B cell (primary cell): ENCODE measurements at regions not wholly inside any gene's neighbourhood (a gene's known extent, or its start where the extent isn't known, plus 50 kb on each side); places are given as distances from the start of the nearest gene placed in this dataset.

Source experiments
- ATAC-seq: fragments of 200-7000 bp; cut with Tn5 transposase; one replicate; pipeline ENCODE4 v1.10.0; 2021; ENCODE audit warnings: low read depth, mild to moderate bottlenecking, moderate number of reproducible peaks, moderate library complexity
- CTCF ChIA-PET: fragments of 350-600 bp; sonication (Branson Sonifier 250); formaldehyde crosslinking; loops from one replicate; lab custom pipeline; 2021; ENCODE audit warnings: antibody characterized with exemption, inconsistent platforms; lab: Charles Lee
- POLR2A ChIA-PET: fragments of 350-600 bp; sonication (Branson Sonifier 250); formaldehyde crosslinking; loops from one replicate; lab custom pipeline; 2021; ENCODE audit warnings: antibody characterized with exemption; lab: Charles Lee
- DNase-seq: peaks from one replicate; pipeline ENCODE4 v3.0.0; 2013
- H2AFZ ChIP-seq: 2 replicates; pipeline ENCODE4 v1.6.1; 2012; ENCODE audit warnings: mild to moderate bottlenecking, low read depth, low read length; ENCODE audit not compliant: insufficient read depth, poor library complexity, severe bottlenecking
- H3K27ac ChIP-seq, 2 donors: 1 replicate in 1 of 2; 2 replicates in 1 of 2; pipeline ENCODE4 v1.5.1; 2012 to 2013; ENCODE audit warnings: low read length in 2 of 2, mild to moderate bottlenecking in 2 of 2, moderate library complexity in 1 of 2
- H3K27me3 ChIP-seq, 4 experiments: fragments of 200-600 bp in 1 of 4; sonication (generic) in 1 of 4; replicated peaks in 1 of 4; 1 replicate in 2 of 4; 2 replicates in 2 of 4; pipeline versions ENCODE4 v1.6.1 to v1.7.0; 2013 to 2016; ENCODE audit warnings: low read length in 3 of 4, mild to moderate bottlenecking in 2 of 4, mixed read lengths in 1 of 4, moderate library complexity in 1 of 4; ENCODE audit not compliant: insufficient read depth in 4 of 4, control insufficient read depth in 3 of 4; ENCODE audit errors: control extremely low read depth in 1 of 4
- H3K36me3 ChIP-seq, 2 experiments: replicated peaks in 1 of 2; 1 replicate in 1 of 2; 2 replicates in 1 of 2; pipeline versions ENCODE4 v1.6.1 to v1.7.1; 2013; ENCODE audit warnings: low read length in 1 of 2; ENCODE audit not compliant: insufficient read depth in 2 of 2, control insufficient read depth in 1 of 2; ENCODE audit errors: control extremely low read depth in 1 of 2, extremely low read depth in 1 of 2
- H3K4me1 ChIP-seq, 2 donors: fragments of 200-600 bp in 1 of 2; sonication (generic) in 1 of 2; 1 replicate in 1 of 2; 2 replicates in 1 of 2; pipeline versions ENCODE4 v1.5.1 to v1.6.1; 2013 to 2017; ENCODE audit warnings: low read length in 2 of 2; ENCODE audit not compliant: control insufficient read depth in 2 of 2, insufficient read depth in 2 of 2
- H3K4me2 ChIP-seq: replicated peaks from 2 replicates; pipeline ENCODE3; 2012; ENCODE audit warnings: mild to moderate bottlenecking, low read depth, low read length; ENCODE audit not compliant: poor library complexity, severe bottlenecking
- H3K4me3 ChIP-seq, 5 experiments: fragments of 200-600 bp in 1 of 5; sonication (generic) in 1 of 5; 1 replicate in 3 of 5; 2 replicates in 2 of 5; pipeline versions ENCODE4 v1.5.1 to v1.7.0; 2011 to 2016; ENCODE audit warnings: low read length in 4 of 5, mild to moderate bottlenecking in 4 of 5, low read depth in 2 of 5, control low read depth in 1 of 5, moderate library complexity in 1 of 5; ENCODE audit not compliant: insufficient read depth in 1 of 5; ENCODE audit errors: control extremely low read depth in 1 of 5, extremely low read depth in 1 of 5
- H3K79me2 ChIP-seq: fragments of 200-600 bp; sonication (generic); one replicate; pipeline ENCODE4 v1.6.0; 2016; ENCODE audit warnings: low read length; ENCODE audit not compliant: control insufficient read depth, insufficient read depth
- H3K9ac ChIP-seq: fragments of 200-600 bp; sonication (generic); 2 replicates; pipeline ENCODE4 v1.6.1; 2017; ENCODE audit warnings: mild to moderate bottlenecking, low read length, moderate library complexity
- H3K9me3 ChIP-seq, 3 donors: one replicate each; pipeline versions ENCODE4 v1.6.1 to v1.7.1; 2013; ENCODE audit warnings: low read length in 2 of 3; ENCODE audit not compliant: control insufficient read depth in 2 of 3, insufficient read depth in 1 of 3; ENCODE audit errors: control extremely low read depth in 1 of 3
- H4K20me1 ChIP-seq: 2 replicates; pipeline ENCODE4 v1.6.0; 2012; ENCODE audit warnings: mild to moderate bottlenecking, low read length; ENCODE audit not compliant: insufficient read depth, control insufficient read depth, poor library complexity, severe bottlenecking
- H3K27ac Mint-ChIP-seq: one replicate; pipeline ENCODE4 v1.8.0; 2021; ENCODE audit warnings: mixed read lengths
- H3K27me3 Mint-ChIP-seq: one replicate; pipeline ENCODE4 v1.8.0; 2021; ENCODE audit warnings: mixed read lengths
- H3K4me1 Mint-ChIP-seq: one replicate; pipeline ENCODE4 v1.8.0; 2021; ENCODE audit warnings: mixed read lengths
- H3K4me3 Mint-ChIP-seq: one replicate; pipeline ENCODE4 v1.8.0; 2021; ENCODE audit warnings: mixed read lengths
- H3K9me3 Mint-ChIP-seq: one replicate; pipeline ENCODE4 v1.8.0; 2022; ENCODE audit warnings: mixed read lengths; ENCODE audit not compliant: insufficient read depth
- CTCF ChIP-seq: fragments of 200-600 bp; IDR thresholded peaks from one replicate; pipeline ENCODE4 v1.8.0; 2022; ENCODE audit warnings: antibody characterized with exemption, mild to moderate bottlenecking
- EZH2 ChIP-seq: IDR thresholded peaks from 2 replicates; pipeline ENCODE4 v1.6.1; 2012; ENCODE audit warnings: borderline replicate concordance, low read depth, mild to moderate bottlenecking, moderate library complexity, low read length; ENCODE audit not compliant: insufficient read depth, poor library complexity, severe bottlenecking
- WGBS: methylation state at CpG from one replicate; pipeline ENCODE4 v1.1.5; 2013; ENCODE audit warnings: missing lambda C conversion rate; ENCODE audit not compliant: insufficient coverage; 5-methylcytosine and 5-hydroxymethylcytosine counted together
- intact Hi-C: fragments of 100-400 bp; cut with micrococcal nuclease; formaldehyde crosslinking; loops from one replicate; pipeline ENCODE4 v1.10.0; 2022

DNA sequence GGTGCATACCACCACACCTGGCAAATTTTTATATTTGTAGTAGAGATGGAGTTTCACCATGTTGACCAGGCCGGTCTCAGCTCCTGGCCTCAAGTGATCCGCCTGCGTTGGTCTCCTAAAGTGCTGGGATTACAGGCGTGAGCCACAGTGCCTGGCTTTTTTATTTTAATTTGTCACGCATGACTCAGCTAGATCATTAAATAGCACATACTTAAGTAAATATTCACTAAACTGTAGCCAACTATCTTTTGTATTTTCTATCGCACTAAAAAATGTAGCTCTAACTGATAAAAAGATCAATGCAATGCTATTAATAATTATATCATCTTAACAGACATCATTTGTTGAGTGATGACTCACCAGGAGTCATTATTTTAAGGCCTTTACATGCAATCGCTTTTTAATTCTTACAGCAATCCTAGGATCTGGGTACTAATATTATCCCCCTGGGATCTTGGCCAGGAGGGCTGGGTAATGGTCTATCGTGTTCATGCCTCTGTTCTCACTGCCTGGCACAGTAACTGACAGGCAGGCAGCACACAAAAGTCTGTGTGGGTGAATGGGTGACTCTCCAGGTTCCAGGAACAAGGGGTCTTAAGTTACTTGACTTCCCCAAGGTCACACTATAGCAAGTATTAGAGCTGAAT, 693.5 kb upstream of the EEF2KMT start:
- H3K27me3 Mint-ChIP-seq, result no peaks in the 10 kb centered on the region
- no peak overlapping the region for H3K4me3 Mint-ChIP-seq
- WGBS, result 92% methylated on average over 4 of the region's 8 CpGs
- intact Hi-C loops, result no loop called here
- H3K9me3 Mint-ChIP-seq, result no peaks in the 10 kb centered on the region
- ATAC-seq, result no peak
- TF ChIP-seq CTCF (no peak), EZH2 (no peak)
- Histone ChIP-seq H3K9me3 (peaks cover 0 to 10% (median under 1%) of the 10 kb centered on the region in 3 donors), H3K27me3 (no peaks in the 10 kb centered on the region), H3K9ac (no peak overlapping the region), H3K79me2 (no peaks in the 10 kb centered on the region), H3K4me3 (no peak overlapping the region), H3K36me3 (no peaks in the 10 kb centered on the region), H3K4me2 (no peak overlapping the region), H2AFZ (no peak overlapping the region), H3K4me1 (no peaks in the 10 kb centered on the region), H3K27ac (no peak overlapping the region), H4K20me1 (no peaks in the 10 kb centered on the region)
- H3K27ac Mint-ChIP-seq, result no peak overlapping the region
- DNase-seq, result no peak
- no peaks in the 10 kb centered on the region for H3K4me1 Mint-ChIP-seq
- CTCF ChIA-PET, result no interaction called here
- POLR2A ChIA-PET, result no interaction called here

- Mint-ChIP-seq H3K27ac (no peak overlapping the region), H3K4me3 (no peak overlapping the region), H3K9me3 (no peaks in the 10 kb centered on the region), H3K27me3 (no peaks in the 10 kb centered on the region), H3K4me1 (no peaks in the 10 kb centered on the region)
- Histone ChIP-seq H3K4me2 (no peak overlapping the region), H3K4me3 (no peak overlapping the region), H2AFZ (no peak overlapping the region), H3K36me3 (no peaks in the 10 kb centered on the region), H3K9me3 (peaks cover 0 to 10% (median 3%) of the 10 kb centered on the region in 3 donors), H3K9ac (no peak overlapping the region), H3K27ac (no peak overlapping the region), H3K27me3 (no peaks in the 10 kb centered on the region), H3K79me2 (no peaks in the 10 kb centered on the region), H4K20me1 (no peaks in the 10 kb centered on the region), H3K4me1 (no peaks in the 10 kb centered on the region)
- no peak for DNase-seq
- TF ChIP-seq EZH2 (no peak), CTCF (no peak)
- no peak for ATAC-seq
- CTCF ChIA-PET, result no interaction called here
- POLR2A ChIA-PET, result no interaction called here
- 40% methylated on average over 2 of the region's 4 CpGs for WGBS
- intact Hi-C loops, result no loop called here
Measured at GRCh38 chr16:5790512-5790911, 692.9 kb upstream of the EEF2KMT start.
